ENCODE measurements at regions not wholly inside any gene's neighbourhood (a gene's known extent, or its start where the extent isn't known, plus 50 kb on each side); places are given as distances from the start of the nearest gene placed in this dataset.

GRCh38 chr18:78727057-78727739 lies 252.4 kb upstream of the SALL3 start:
- DNase-seq (ENCODE audit: low read depth), result no peak

GRCh38 chr18:78727877-78728783 lies 251.5 kb upstream of the SALL3 start:
- DNase-seq (ENCODE audit: low read depth), result no peak

- no peak for DNase-seq (ENCODE audit: low read depth)
These were observed 250.7 kb upstream of the SALL3 start for GRCh38 chr18:78728784-78729467.

GRCh38 chr18:78730546-78730945 lies 249.1 kb upstream of the SALL3 start:
- DNase-seq (ENCODE audit: low read depth), result no peak

- DNase-seq (ENCODE audit: low read depth), result no peak
These were observed 248.6 kb upstream of the SALL3 start for GRCh38 chr18:78731016-78731397.

GRCh38 chr18:78731398-78732032 lies 248.1 kb upstream of the SALL3 start:
- no peak for DNase-seq (ENCODE audit: low read depth)

GRCh38 chr18:78732273-78733210 lies 247.1 kb upstream of the SALL3 start:
- DNase-seq (ENCODE audit: low read depth), result no peak

GRCh38 chr18:78733762-78734613 lies 245.6 kb upstream of the SALL3 start:
- no peak for DNase-seq (ENCODE audit: low read depth)

- no peak for DNase-seq (ENCODE audit: low read depth)
These were observed 245.0 kb upstream of the SALL3 start for GRCh38 chr18:78734614-78734945.

- no peak for DNase-seq (ENCODE audit: low read depth)
These were observed 244.2 kb upstream of the SALL3 start for GRCh38 chr18:78735131-78736014.

GRCh38 chr18:78736015-78736690 lies 243.5 kb upstream of the SALL3 start:
- no peak for DNase-seq (ENCODE audit: low read depth)

GRCh38 chr18:78737006-78737915 lies 242.4 kb upstream of the SALL3 start:
- DNase-seq (ENCODE audit: low read depth), result no peak

GRCh38 chr18:78738076-78738690 lies 241.4 kb upstream of the SALL3 start:
- no peak for DNase-seq (ENCODE audit: low read depth)

GRCh38 chr18:78739115-78739514 lies 240.5 kb upstream of the SALL3 start:
- DNase-seq (ENCODE audit: low read depth), result no peak

GRCh38 chr18:78739882-78740677 lies 239.5 kb upstream of the SALL3 start:
- no peak for DNase-seq (ENCODE audit: low read depth)

GRCh38 chr18:78740876-78741275 lies 238.7 kb upstream of the SALL3 start:
- DNase-seq (ENCODE audit: low read depth), result no peak
